D721Med (cell line): ENCODE measurements at regions not wholly inside any gene's neighbourhood (a gene's known extent, or its start where the extent isn't known, plus 50 kb on each side); places are given as distances from the start of the nearest gene placed in this dataset.

Source experiments
- DNase-seq: peaks from one replicate; pipeline ENCODE4 v3.0.0; 2011; ENCODE audit warnings: low spot score; ENCODE audit not compliant: insufficient read length
- FAIRE-seq: peaks from 2 replicates; lab custom pipeline; 2011; peaks lifted over from hg19 to GRCh38; lab: Jason Lieb, UNC
- TF ChIP-seq, protein P1 (sequence below): IDR thresholded peaks from 2 replicates; pipeline ENCODE4 v1.5.1; 2012; ENCODE audit warnings: mild to moderate bottlenecking, control low read depth; ENCODE audit not compliant: insufficient read depth; ENCODE audit errors: missing control alignments

DNA sequence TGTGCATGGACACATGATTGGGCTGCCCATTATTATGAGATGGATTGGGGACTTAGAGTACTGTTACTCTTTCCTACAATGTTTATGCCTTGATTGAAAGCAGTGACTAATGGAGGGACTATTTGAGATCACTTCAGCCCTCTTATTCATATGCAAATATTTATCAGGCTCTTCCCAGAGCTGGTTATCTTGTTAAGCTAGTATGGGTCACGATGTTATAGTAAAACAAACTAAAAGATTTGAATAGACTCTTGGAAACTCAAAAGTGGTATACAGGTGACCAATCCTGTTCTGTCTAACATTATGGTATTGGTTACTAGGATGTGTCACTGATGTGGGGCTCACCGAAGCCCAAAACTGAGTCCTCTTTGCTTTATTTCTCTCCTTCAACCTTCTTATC, 306.2 kb upstream of the CASK start:
- FAIRE-seq = no peak
- TF ChIP-seq, protein P1, sequence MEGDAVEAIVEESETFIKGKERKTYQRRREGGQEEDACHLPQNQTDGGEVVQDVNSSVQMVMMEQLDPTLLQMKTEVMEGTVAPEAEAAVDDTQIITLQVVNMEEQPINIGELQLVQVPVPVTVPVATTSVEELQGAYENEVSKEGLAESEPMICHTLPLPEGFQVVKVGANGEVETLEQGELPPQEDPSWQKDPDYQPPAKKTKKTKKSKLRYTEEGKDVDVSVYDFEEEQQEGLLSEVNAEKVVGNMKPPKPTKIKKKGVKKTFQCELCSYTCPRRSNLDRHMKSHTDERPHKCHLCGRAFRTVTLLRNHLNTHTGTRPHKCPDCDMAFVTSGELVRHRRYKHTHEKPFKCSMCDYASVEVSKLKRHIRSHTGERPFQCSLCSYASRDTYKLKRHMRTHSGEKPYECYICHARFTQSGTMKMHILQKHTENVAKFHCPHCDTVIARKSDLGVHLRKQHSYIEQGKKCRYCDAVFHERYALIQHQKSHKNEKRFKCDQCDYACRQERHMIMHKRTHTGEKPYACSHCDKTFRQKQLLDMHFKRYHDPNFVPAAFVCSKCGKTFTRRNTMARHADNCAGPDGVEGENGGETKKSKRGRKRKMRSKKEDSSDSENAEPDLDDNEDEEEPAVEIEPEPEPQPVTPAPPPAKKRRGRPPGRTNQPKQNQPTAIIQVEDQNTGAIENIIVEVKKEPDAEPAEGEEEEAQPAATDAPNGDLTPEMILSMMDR = no peak
- DNase-seq = no peak

DNA sequence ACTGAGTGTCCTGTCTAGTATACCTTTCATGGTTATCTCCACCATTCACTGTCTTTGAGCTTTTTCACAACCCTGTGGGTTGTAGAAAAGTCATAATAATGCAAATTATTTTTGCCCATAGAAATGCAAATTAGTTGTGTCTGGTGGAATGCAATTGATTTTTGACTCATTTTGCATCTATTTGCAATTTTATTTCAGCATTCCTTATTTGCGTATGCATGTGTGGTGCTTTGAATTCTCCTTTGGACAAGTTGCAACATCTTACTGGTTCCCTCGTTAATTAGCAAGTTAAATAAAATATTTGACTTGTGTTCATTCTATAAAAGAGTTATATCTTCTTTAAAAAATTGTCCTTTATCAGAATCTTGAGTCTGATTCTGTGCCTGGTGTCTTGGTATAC, 297.3 kb upstream of the CASK start:
- DNase-seq = no peak
- TF ChIP-seq, protein P1 = no peak
- FAIRE-seq = no peak

DNA sequence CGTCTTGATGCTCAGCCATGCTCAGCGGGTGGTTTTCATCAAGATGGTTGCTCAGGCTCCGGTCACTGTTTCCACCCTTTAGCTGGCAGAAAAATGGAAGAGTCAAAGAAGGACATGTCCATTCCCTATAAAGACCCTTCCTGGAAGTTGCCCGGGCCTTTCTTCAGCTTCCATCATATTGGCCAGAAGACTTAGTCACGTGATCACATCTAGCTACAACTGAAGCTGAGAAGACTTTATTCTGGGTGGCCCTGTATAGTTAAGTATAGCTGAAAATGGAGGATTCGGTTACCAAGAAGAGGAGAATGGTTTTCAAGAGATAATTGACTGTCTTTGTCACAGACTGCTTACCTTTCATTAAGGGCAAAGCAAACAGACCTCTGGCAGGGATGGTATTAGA, 296.7 kb upstream of the CASK start:
- DNase-seq (no peak), FAIRE-seq (no peak)
- TF ChIP-seq, protein P1 = no peak

DNA sequence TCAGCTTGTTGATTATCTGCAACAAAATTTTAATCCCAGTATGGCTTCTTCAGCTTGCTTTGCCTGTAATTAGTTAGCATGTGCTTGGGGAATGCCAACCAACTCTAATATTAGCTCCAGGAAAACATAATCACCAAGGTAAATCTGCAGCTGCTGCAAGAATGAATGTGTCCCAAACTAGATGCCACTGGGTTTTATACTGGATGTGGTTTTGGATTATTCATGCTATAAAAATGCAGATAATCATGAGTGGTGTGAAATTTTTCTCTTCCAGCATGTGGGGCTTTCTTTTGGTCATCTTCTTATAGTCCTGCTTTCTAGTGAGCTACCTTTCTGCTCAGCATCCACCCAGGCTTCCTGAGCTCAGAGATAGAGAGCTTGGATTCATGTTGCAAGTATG, 295.9 kb upstream of the CASK start:
- FAIRE-seq (no peak), DNase-seq (no peak)
- TF ChIP-seq, protein P1 = no peak

DNA sequence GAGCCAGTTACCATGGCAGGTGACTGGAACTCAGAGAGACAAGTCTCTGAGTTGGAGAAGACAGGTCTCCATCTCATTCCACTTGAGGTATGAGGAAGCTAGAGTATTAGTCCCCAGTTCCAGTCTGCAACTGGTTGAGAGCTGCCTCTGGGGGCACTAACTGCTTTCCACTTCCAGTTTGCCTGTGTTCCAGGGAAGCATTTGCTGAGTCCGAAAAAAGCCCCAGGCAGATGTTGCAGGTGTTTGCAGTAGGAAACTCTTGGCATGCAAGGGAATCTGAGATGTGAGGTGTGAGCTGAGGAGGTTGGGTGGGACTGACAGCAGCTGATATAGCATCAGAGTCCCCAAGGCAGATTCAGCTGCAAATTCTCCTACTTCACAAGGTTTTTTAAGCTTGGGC, 272.2 kb upstream of the CASK start:
- FAIRE-seq (no peak), DNase-seq (no peak)
- TF ChIP-seq, protein P1 = no peak

DNA sequence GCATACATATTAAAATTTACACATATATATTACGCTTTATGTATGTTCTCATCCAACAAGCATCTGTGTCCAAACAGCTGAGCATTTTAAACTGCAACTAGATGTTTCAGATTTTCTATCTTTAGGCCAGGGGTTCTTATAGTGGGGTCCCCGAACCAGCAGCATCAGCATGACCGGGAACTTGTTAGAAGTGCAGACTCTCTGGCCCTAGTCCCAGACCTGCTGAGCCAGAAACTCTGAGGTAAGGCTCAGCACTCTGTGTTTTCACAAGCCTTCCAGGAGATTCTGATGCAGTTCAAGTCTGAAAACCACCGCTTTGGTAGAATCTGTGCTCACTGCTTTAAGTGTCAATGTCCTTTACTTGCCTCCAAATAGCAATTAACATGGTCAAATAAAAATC, 266.2 kb upstream of the CASK start:
- DNase-seq (no peak), FAIRE-seq (no peak)
- TF ChIP-seq, protein P1 = no peak

DNA sequence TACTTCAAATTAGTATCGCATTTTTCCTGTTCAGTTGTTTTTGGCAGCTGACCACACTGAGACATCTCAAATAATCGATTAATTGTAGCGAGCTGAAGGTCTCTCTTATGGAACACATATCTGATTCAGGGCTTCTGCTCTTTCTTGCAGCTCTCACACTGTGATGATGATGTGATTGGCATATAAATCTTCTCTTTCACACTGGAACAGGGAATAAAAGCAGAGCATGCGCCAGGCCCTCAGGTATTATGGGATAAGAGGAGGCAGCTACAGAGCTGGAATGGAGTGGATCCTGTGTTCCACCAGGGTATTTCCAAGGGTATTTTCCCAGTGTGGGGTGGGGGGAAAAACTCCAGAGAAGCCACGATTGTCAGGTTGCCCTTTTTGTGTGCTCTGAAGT, 265.4 kb upstream of the CASK start:
- DNase-seq = no peak
- TF ChIP-seq, protein P1 = no peak
- FAIRE-seq = no peak
